HL-60 (cell line): ENCODE measurements at regions not wholly inside any gene's neighbourhood (a gene's known extent, or its start where the extent isn't known, plus 50 kb on each side); places are given as distances from the start of the nearest gene placed in this dataset.
"Not testable (repeated sequence)": the region's sequence is repeated elsewhere in the genome, so short reads cannot be mapped to it uniquely, and the experiment has no call there.

Experiments used
- DNase-seq, 2 experiments: peaks; one replicate each; pipeline ENCODE4 v3.0.0-alpha.2; 2010 to 2020; ENCODE audit warnings: low read depth in 1 of 2, low spot score in 1 of 2
- H3K27ac ChIP-seq: fragments of 250-450 bp; sonication (Bioruptor Pico); replicated peaks from 2 replicates; pipeline ENCODE4 v1.5.1; 2020; ENCODE audit warnings: mild to moderate bottlenecking, moderate library complexity
- H3K27me3 ChIP-seq: fragments of 250-450 bp; sonication (Bioruptor Pico); 2 replicates; pipeline ENCODE4 v1.5.1; 2021; ENCODE audit warnings: mild to moderate bottlenecking, moderate library complexity; ENCODE audit not compliant: insufficient read depth, poor library complexity, severe bottlenecking
- H3K4me3 ChIP-seq: replicated peaks from 2 replicates; pipeline ENCODE4 v1.5.1; 2011; ENCODE audit warnings: mild to moderate bottlenecking, control low read depth, low read length; ENCODE audit not compliant: insufficient read depth
- CTCF ChIP-seq: IDR thresholded peaks from one replicate; pipeline ENCODE4 v1.5.1; 2011; ENCODE audit warnings: low read length, control low read depth, inconsistent platforms; ENCODE audit not compliant: insufficient read depth
- GABPA ChIP-seq: IDR thresholded peaks from 2 replicates; pipeline ENCODE4 v1.6.1; 2012; ENCODE audit warnings: low read depth
- POLR2AphosphoS5 ChIP-seq: IDR thresholded peaks from 2 replicates; pipeline ENCODE4 v1.6.1; 2012; ENCODE audit warnings: low read depth
- REST ChIP-seq: IDR thresholded peaks from 2 replicates; pipeline ENCODE4 v1.6.1; 2012; ENCODE audit warnings: low read depth; ENCODE audit not compliant: insufficient replicate concordance
- SPI1 ChIP-seq: IDR thresholded peaks from 2 replicates; pipeline ENCODE4 v1.6.1; 2012; ENCODE audit warnings: low read depth, mild to moderate bottlenecking, borderline replicate concordance

- TF ChIP-seq POLR2AphosphoS5 = no peak
- no peak for TF ChIP-seq REST
- no peak for TF ChIP-seq CTCF
- no peak for TF ChIP-seq SPI1
- TF ChIP-seq GABPA = no peak
- Histone ChIP-seq H3K27me3 (no peaks in the 10 kb centered on the region), H3K27ac (no peak overlapping the region), H3K4me3 (no peak overlapping the region)
- DNase-seq = no peak
Measured at GRCh38 chr6:149247385-149247763, 70.1 kb upstream of the TAB2 start.

DNA sequence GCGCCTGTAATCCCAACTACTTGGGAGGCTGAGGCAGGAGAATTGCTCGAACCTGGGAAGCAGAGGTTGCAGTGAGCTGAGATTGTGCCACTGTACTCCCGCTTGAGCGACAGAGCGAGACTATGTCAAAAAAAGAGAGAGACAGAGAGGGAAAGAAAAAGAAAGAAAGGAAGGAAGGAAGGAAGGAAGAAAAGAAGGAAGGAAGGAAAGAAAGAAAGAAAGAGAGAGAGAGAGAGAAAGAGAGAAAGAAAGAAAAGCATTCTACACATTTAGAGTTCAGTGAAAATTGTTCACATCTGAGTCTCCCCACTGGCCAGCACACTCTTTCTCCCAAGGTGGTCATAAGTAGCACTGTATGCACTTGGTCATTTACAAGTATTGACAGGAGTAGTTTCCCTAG is 69.2 kb upstream of the TAB2 start:
- not testable (repeated sequence) for H3K4me3 ChIP-seq, H3K27me3 ChIP-seq, DNase-seq

DNA sequence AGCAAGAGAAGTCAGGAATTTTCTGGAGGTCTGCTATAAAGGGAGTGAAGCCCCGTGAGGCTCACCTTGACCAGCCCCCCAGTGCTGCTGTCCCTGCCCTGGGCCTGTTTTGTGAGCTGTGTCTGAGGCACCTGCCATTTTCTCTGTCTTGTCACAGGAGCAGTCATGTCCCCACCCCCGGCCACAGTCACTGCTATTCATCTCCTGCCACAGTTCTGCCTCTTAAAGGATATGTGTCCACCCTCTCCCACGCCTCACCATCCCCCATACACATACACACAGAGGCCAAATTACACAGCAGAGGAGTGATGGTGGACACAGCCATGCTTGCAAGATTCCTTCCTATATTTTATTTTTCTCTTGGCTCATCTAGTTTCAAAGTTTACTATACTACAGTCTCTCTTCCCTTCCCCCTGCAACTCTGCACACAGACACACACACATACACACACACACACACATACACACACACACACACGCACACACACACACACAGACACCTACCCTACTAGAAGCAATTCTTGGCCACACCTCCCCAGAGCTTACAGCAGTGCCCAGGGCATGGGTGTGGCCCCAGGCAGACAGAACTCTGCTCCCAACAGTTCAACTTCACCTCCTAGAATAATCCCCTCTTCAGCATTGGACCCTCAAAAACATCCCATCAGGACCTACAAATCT is 68.7 kb upstream of the TAB2 start:
- no peak overlapping the region for H3K27ac ChIP-seq
- TF ChIP-seq SPI1 (no peak), REST (no peak), GABPA (no peak), CTCF (no peak), POLR2AphosphoS5 (no peak)
- H3K4me3 ChIP-seq = no peak overlapping the region
- H3K27me3 ChIP-seq = no peaks in the 10 kb centered on the region
- DNase-seq = no peak

More for the DNA sequence above, 69.2 kb upstream of the TAB2 start:
- H3K27ac ChIP-seq = not testable (repeated sequence)

DNA sequence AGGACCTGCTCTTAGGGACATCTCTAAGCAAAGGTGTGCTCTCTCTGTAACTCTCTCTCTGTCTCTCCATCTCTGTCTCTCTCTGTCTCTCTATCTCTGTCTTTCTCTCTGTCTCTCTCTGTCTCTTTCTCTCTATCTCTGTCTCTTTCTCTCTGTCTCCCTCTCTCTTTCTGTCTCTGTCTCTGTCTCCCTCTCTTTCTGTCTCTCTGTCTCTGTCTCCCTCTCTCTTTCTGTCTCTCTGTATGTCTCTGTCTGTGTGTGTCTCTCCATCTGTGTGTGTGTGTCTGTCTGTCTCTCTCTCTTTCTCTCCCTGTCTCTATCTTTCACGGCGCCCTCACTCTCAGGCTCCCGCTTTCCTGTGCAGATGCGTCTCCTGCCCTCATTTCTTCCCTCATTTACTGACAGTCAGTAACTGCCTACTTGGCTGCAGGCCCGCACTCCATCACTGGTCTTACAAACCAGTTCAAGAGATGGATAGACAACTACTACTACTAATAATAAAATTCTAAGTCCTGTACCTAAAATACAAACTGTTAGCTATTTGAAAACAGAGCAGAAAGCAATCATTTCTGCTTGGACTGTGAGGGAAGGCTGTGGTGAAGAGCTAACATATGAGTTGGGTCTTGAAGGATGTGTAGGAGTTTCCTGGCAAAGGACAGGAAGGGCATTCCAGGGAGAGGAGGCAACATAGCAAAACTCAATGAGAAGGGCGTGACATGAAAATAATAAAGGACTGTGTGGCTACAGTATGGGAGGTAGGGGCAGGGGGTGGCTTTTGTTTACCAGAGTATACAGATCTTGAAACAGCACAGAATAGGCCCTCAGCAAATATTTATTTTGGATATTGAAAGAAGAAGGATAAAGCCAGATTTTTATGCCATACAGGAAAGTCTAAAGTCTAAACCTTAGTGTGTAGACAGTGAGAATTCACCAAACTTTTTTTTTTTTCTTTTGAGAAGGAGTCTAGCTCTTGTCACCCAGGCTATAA is 67.8 kb upstream of the TAB2 start:
- Histone ChIP-seq H3K27ac (no peak overlapping the region), H3K4me3 (no peak overlapping the region), H3K27me3 (no peaks in the 10 kb centered on the region)
- no peak for DNase-seq
- TF ChIP-seq POLR2AphosphoS5 (no peak), GABPA (no peak), CTCF (no peak), REST (no peak), SPI1 (no peak)
